H1 (cell line): ENCODE measurements at regions not wholly inside any gene's neighbourhood (a gene's known extent, or its start where the extent isn't known, plus 50 kb on each side); places are given as distances from the start of the nearest gene placed in this dataset.

ENCODE experiments used
- CTCF ChIA-PET: fragments of 300-600 bp; sonication (Branson Sonifier 250); formaldehyde crosslinking; loops from one replicate; lab custom pipeline; 2021; ENCODE audit not compliant: partially characterized antibody; lab: Charles Lee
- POLR2A ChIA-PET: fragments of 300-600 bp; sonication (Branson Sonifier 250); formaldehyde crosslinking; loops from one replicate; lab custom pipeline; 2021; ENCODE audit warnings: inconsistent platforms; ENCODE audit not compliant: partially characterized antibody; lab: Charles Lee
- DNase-seq, 2 experiments: peaks; one replicate each; pipeline versions ENCODE4 v3.0.0 to v3.0.0-alpha.2; 2010 to 2022; ENCODE audit warnings: low spot score in 2 of 2, low read depth in 1 of 2, mixed read lengths in 1 of 2
- FAIRE-seq: peaks from 2 replicates; lab custom pipeline; 2011; peaks lifted over from hg19 to GRCh38; lab: Jason Lieb, UNC
- H2AFZ ChIP-seq: 2 replicates; pipeline ENCODE4 v1.8.1; 2012; ENCODE audit warnings: low read length, inconsistent platforms
- H2AK5ac ChIP-seq: 2 replicates; pipeline ENCODE4 v1.6.1; 2013; ENCODE audit warnings: low read depth, low read length
- H2BK120ac ChIP-seq: replicated peaks from 2 replicates; pipeline ENCODE3; 2013; ENCODE audit warnings: low read depth, low read length, inconsistent platforms
- H2BK12ac ChIP-seq: 2 replicates; pipeline ENCODE4 v1.6.1; 2013; ENCODE audit warnings: low read depth, low read length
- H2BK15ac ChIP-seq: 2 replicates; pipeline ENCODE4 v1.6.1; 2013; ENCODE audit warnings: low read length
- H2BK20ac ChIP-seq: 2 replicates; pipeline ENCODE4 v1.6.1; 2013; ENCODE audit warnings: low read length
- H2BK5ac ChIP-seq: 2 replicates; pipeline ENCODE4 v1.6.1; 2013; ENCODE audit warnings: low read depth, low read length
- H3K14ac ChIP-seq: 2 replicates; pipeline ENCODE4 v1.6.1; 2013; ENCODE audit warnings: inconsistent platforms; ENCODE audit not compliant: insufficient read length
- H3K18ac ChIP-seq: 2 replicates; pipeline ENCODE4 v1.6.1; 2013; ENCODE audit warnings: low read length; ENCODE audit errors: extremely low read depth
- H3K23ac ChIP-seq: 2 replicates; pipeline ENCODE4 v1.6.1; 2013; ENCODE audit warnings: inconsistent platforms; ENCODE audit not compliant: insufficient read length
- H3K23me2 ChIP-seq: 2 replicates; pipeline ENCODE4 v1.6.1; 2013; ENCODE audit warnings: low read depth, low read length
- H3K27ac ChIP-seq: 2 replicates; pipeline ENCODE4 v1.6.1; 2011; ENCODE audit warnings: low read depth, low read length, inconsistent platforms
- H3K27me3 ChIP-seq, 4 experiments: replicated peaks in 1 of 4; 1 replicate in 1 of 4; 2 replicates in 3 of 4; pipeline versions ENCODE4 v1.6.1 to v1.8.1; 2011 to 2013; ENCODE audit warnings: low read length in 3 of 4, mild to moderate bottlenecking in 3 of 4, inconsistent platforms in 2 of 4, mixed read lengths in 2 of 4, moderate library complexity in 1 of 4; ENCODE audit not compliant: control insufficient read depth in 3 of 4, insufficient read depth in 3 of 4; ENCODE audit errors: extremely low read depth in 1 of 4
- H3K36me3 ChIP-seq, 4 experiments: 2 replicates each; pipeline versions ENCODE4 v1.6.1 to v1.8.1; 2011 to 2013; ENCODE audit warnings: mild to moderate bottlenecking in 4 of 4, low read length in 3 of 4, moderate library complexity in 2 of 4, control low read depth in 1 of 4, inconsistent platforms in 1 of 4; ENCODE audit not compliant: insufficient read depth in 4 of 4, control insufficient read depth in 2 of 4
- H3K4ac ChIP-seq: replicated peaks from 2 replicates; pipeline ENCODE3; 2013; ENCODE audit warnings: low read length, low read depth, mixed read lengths, inconsistent platforms; ENCODE audit not compliant: insufficient read length
- H3K4me1 ChIP-seq, 4 experiments: replicated peaks in 1 of 4; 1 replicate in 1 of 4; 2 replicates in 3 of 4; pipeline versions ENCODE4 v1.6.1 to v1.8.1; 2011 to 2013; ENCODE audit warnings: low read length in 3 of 4, inconsistent platforms in 2 of 4, mixed read lengths in 1 of 4; ENCODE audit not compliant: insufficient read depth in 4 of 4, control insufficient read depth in 3 of 4
- H3K4me2 ChIP-seq, 2 experiments: 2 replicates each; pipeline versions ENCODE4 v1.6.1 to v1.8.1; 2011 to 2013; ENCODE audit warnings: low read depth in 2 of 2, low read length in 2 of 2, control low read depth in 1 of 2, inconsistent platforms in 1 of 2, mild to moderate bottlenecking in 1 of 2; ENCODE audit not compliant: insufficient read depth in 1 of 2
- H3K4me3 ChIP-seq, 4 experiments: fragments of 200-600, 300-600 bp in 1 of 4; sonication (generic), shearing (Covaris generic), sonication (Bioruptor Twin) in 1 of 4; 2 replicates each; pipeline versions ENCODE4 v1.5.1 to v1.8.1; 2011 to 2016; ENCODE audit warnings: low read length in 4 of 4, low read depth in 3 of 4, control low read depth in 2 of 4, inconsistent platforms in 2 of 4, mild to moderate bottlenecking in 2 of 4, mixed read lengths in 1 of 4, moderate library complexity in 1 of 4; ENCODE audit not compliant: insufficient read depth in 2 of 4; ENCODE audit errors: extremely low read depth in 1 of 4
- H3K56ac ChIP-seq: replicated peaks from 2 replicates; pipeline ENCODE3; 2013; ENCODE audit warnings: low read depth, mild to moderate bottlenecking, mixed read lengths, low read length, inconsistent platforms; ENCODE audit not compliant: insufficient read length
- H3K79me1 ChIP-seq: 2 replicates; pipeline ENCODE4 v1.6.1; 2013; ENCODE audit warnings: low read depth, low read length, control low read depth
- H3K79me2 ChIP-seq, 2 experiments: 2 replicates each; pipeline versions ENCODE4 v1.6.1 to v1.8.1; 2012 to 2013; ENCODE audit warnings: low read length in 2 of 2, mild to moderate bottlenecking in 2 of 2, inconsistent platforms in 1 of 2; ENCODE audit not compliant: insufficient read depth in 2 of 2, control insufficient read depth in 1 of 2
- H3K9ac ChIP-seq, 4 experiments: replicated peaks in 1 of 4; 1 replicate in 1 of 4; 2 replicates in 3 of 4; pipeline versions ENCODE4 v1.6.1 to v1.8.1; 2011 to 2013; ENCODE audit warnings: low read depth in 3 of 4, low read length in 3 of 4, control low read depth in 2 of 4, mild to moderate bottlenecking in 2 of 4, moderate library complexity in 2 of 4, inconsistent platforms in 1 of 4; ENCODE audit errors: extremely low read depth in 1 of 4
- H3K9me3 ChIP-seq, 2 experiments: 2 replicates each; pipeline versions ENCODE4 v1.6.1 to v1.8.1; 2012 to 2013; ENCODE audit warnings: mild to moderate bottlenecking in 2 of 2, moderate library complexity in 2 of 2, control low read depth in 1 of 2, inconsistent platforms in 1 of 2, low read depth in 1 of 2, low read length in 1 of 2, mixed read lengths in 1 of 2; ENCODE audit not compliant: insufficient read depth in 2 of 2
- H4K20me1 ChIP-seq, 2 experiments: replicated peaks in 1 of 2; 2 replicates each; pipeline versions ENCODE3 to v1.8.1; 2011 to 2013; ENCODE audit warnings: inconsistent platforms in 2 of 2, low read length in 2 of 2, mild to moderate bottlenecking in 1 of 2; ENCODE audit not compliant: insufficient read depth in 2 of 2, control insufficient read depth in 1 of 2
- H4K5ac ChIP-seq: 2 replicates; pipeline ENCODE4 v1.6.1; 2013; ENCODE audit warnings: low read length, low read depth, mixed read lengths, inconsistent platforms; ENCODE audit not compliant: insufficient read length
- H4K8ac ChIP-seq: 2 replicates; pipeline ENCODE4 v1.8.0; 2013; ENCODE audit warnings: mild to moderate bottlenecking, moderate library complexity, low read length, inconsistent platforms; ENCODE audit not compliant: insufficient read depth; ENCODE audit errors: extremely low read depth
- H4K91ac ChIP-seq: replicated peaks from 2 replicates; pipeline ENCODE3; 2013; ENCODE audit warnings: low read length, mixed read lengths, inconsistent platforms; ENCODE audit not compliant: insufficient read length
- CEBPB ChIP-seq: IDR thresholded peaks from 2 replicates; pipeline ENCODE4 v1.6.1; 2012; ENCODE audit warnings: low read depth, low read length
- CTCF ChIP-seq, 3 experiments: IDR thresholded peaks; 1 replicate in 2 of 3; 2 replicates in 1 of 3; pipeline versions ENCODE4 v1.5.1 to v1.6.1; 2011; ENCODE audit warnings: low read length in 3 of 3, mild to moderate bottlenecking in 3 of 3, inconsistent platforms in 2 of 3, low read depth in 1 of 3, moderate library complexity in 1 of 3; ENCODE audit not compliant: insufficient read depth in 1 of 3; ENCODE audit errors: control extremely low read depth in 1 of 3
- KDM5A ChIP-seq: fragments of 200-600 bp; IDR thresholded peaks from 2 replicates; pipeline ENCODE4 v1.7.1; 2012; ENCODE audit warnings: mild to moderate bottlenecking, low read length, inconsistent platforms, mixed read lengths
- TCF12 ChIP-seq: IDR thresholded peaks from 2 replicates; pipeline ENCODE4 v1.6.1; 2011; ENCODE audit warnings: low read depth, mild to moderate bottlenecking, low read length
- YY1 ChIP-seq: IDR thresholded peaks from 2 replicates; pipeline ENCODE4 v1.6.1; 2011; ENCODE audit warnings: low read depth, mild to moderate bottlenecking, low read length
- WGBS, 2 experiments: shearing (Covaris generic) in 1 of 2; methylation state at CpG; one replicate each; pipeline versions ENCODE4 v1.1.6 to v1.1.7; 2013 to 2015; ENCODE audit warnings: low lambda C conversion rate in 2 of 2, mixed read lengths in 2 of 2, inconsistent platforms in 1 of 2, low coverage in 1 of 2, missing lambda C conversion rate in 1 of 2; ENCODE audit not compliant: insufficient replicate concordance in 2 of 2, insufficient coverage in 1 of 2, insufficient read length in 1 of 2; ENCODE audit errors: extremely low coverage in 1 of 2, missing lambda C conversion rate in 1 of 2; 5-methylcytosine and 5-hydroxymethylcytosine counted together

- Histone ChIP-seq H3K9me3 (no peaks in the 10 kb centered on the region), H3K4me1 (0 out of 7 replicates have a peak, but pooled peaks cover 0 to 2% (median 0%) of the 10 kb centered on the region in 4 experiments), H2BK20ac (no peak overlapping the region), H3K79me2 (no peaks in the 10 kb centered on the region), H3K4me3 (no peak overlapping the region), H4K91ac (no peak overlapping the region), H3K36me3 (no peaks in the 10 kb centered on the region), H2BK12ac (no peak overlapping the region), H3K9ac (no peak overlapping the region), H3K23ac (no peak overlapping the region), H3K79me1 (no peaks in the 10 kb centered on the region), H3K23me2 (no peaks in the 10 kb centered on the region), H2AK5ac (no peak overlapping the region), H2AFZ (no peak overlapping the region), H3K27ac (no peak overlapping the region), H4K5ac (no peak overlapping the region), H2BK15ac (no peak overlapping the region), H2BK120ac (no peak overlapping the region), H3K14ac (no peak overlapping the region), H3K4ac (no peak overlapping the region), H3K27me3 (no peaks in the 10 kb centered on the region), H3K56ac (no peak overlapping the region), H2BK5ac (no peak overlapping the region), H4K20me1 (no peaks in the 10 kb centered on the region), H3K4me2 (no peak overlapping the region), H3K18ac (no peak overlapping the region), H4K8ac (no peak overlapping the region)
- 90% methylated on average over 10 of the region's 10 CpGs; no CpG with 5 or more reads in 1 of the 2 experiments for WGBS, 2 experiments
- TF ChIP-seq YY1 (no peak), KDM5A (no peak), CTCF (IDR thresholded peaks at IDR 0.05; ENCODE audit: control extremely low read depth in 1 of 3, insufficient read depth in 1 of 3, low read depth in 1 of 3, low read length in 3 of 3) (no peak), CEBPB (no peak), TCF12 (no peak)
- DNase-seq (no peak), FAIRE-seq (no peak)
- ChIA-PET POLR2A (no interaction called here), CTCF (interaction anchor here (0.5 to 0.9 kb wide), 2 partner anchors 34 to 1129 kb away, joined by 3 read pairs; no protein-coding TSS in a partner anchor)
These were observed 257.9 kb upstream of the ADRA1B start for GRCh38 chr5:159658266-159658925.
